ENCODE measurements at regions not wholly inside any gene's neighbourhood (a gene's known extent, or its start where the extent isn't known, plus 50 kb on each side); places are given as distances from the start of the nearest gene placed in this dataset.

- TF ChIP-seq CTCF (IDR thresholded peaks at IDR 0.05; ENCODE audit: insufficient read depth, low read depth, low read length): no peak
- no peak for TF ChIP-seq EZH2 (IDR thresholded peaks at IDR 0.05; ENCODE audit: insufficient read depth, low read length)
These were observed 434.5 kb upstream of the B3GAT1 start for GRCh38 chr11:134846328-134847082.

Data from astrocyte (in vitro differentiated cells and primary cell).